ENCODE measurements at regions not wholly inside any gene's neighbourhood (a gene's known extent, or its start where the extent isn't known, plus 50 kb on each side); places are given as distances from the start of the nearest gene placed in this dataset.

- H3K27me3 ChIP-seq, result no peaks in the 10 kb centered on the region
- no peaks in the 10 kb centered on the region for H3K36me3 ChIP-seq (ENCODE audit: low read depth, missing control alignments)
- whole genome bisulfite sequencing, 2 donors, result 51 to 72% methylated on average over 11 of the region's 11 CpGs
- no peak overlapping the region for H3K27ac ChIP-seq
- peak; percentile 40 for DNase-seq
- H3K9me3 ChIP-seq, result no peaks in the 10 kb centered on the region
- TF ChIP-seq POLR2A (IDR thresholded peaks at IDR 0.05) (no peak), CTCF (IDR thresholded peaks at IDR 0.05) (no peak)
- H3K4me1 ChIP-seq, result no peaks in the 10 kb centered on the region
- intact Hi-C loops (cut with DNase I; ENCODE audit: low total_unique reads), result no loop called here
- no peak overlapping the region for H3K4me3 ChIP-seq
These were observed 191.8 kb downstream of the LPIN1 start for GRCh38 chr2:11938196-11938595.

GRCh38 chr2:11939523-11939922, 193.1 kb downstream of the LPIN1 start:
- intact Hi-C loops (cut with DNase I; ENCODE audit: low total_unique reads), result no loop called here
- 85 to 93% methylated on average over 2 of the region's 2 CpGs for WGBS, 2 donors
- DNase-seq, result no peak
- Histone ChIP-seq H3K27me3 (no peaks in the 10 kb centered on the region), H3K36me3 (ENCODE audit: low read depth, missing control alignments) (no peaks in the 10 kb centered on the region), H3K9me3 (no peaks in the 10 kb centered on the region), H3K4me3 (no peak overlapping the region), H3K4me1 (no peaks in the 10 kb centered on the region), H3K27ac (no peak overlapping the region)
- TF ChIP-seq CTCF (IDR thresholded peaks at IDR 0.05), result no peak
- TF ChIP-seq POLR2A (IDR thresholded peaks at IDR 0.05), result no peak

- Histone ChIP-seq H3K9me3 (no peaks in the 10 kb centered on the region), H3K4me1 (no peaks in the 10 kb centered on the region), H3K4me3 (no peak overlapping the region), H3K27me3 (no peaks in the 10 kb centered on the region), H3K27ac (no peak overlapping the region), H3K36me3 (ENCODE audit: low read depth, missing control alignments) (no peaks in the 10 kb centered on the region)
- WGBS, 2 donors, result 94 to 96% methylated on average over 3 of the region's 3 CpGs
- DNase-seq, result no peak
- intact Hi-C loops (cut with DNase I; ENCODE audit: low total_unique reads), result no loop called here
- no peak for TF ChIP-seq POLR2A (IDR thresholded peaks at IDR 0.05)
- no peak for TF ChIP-seq CTCF (IDR thresholded peaks at IDR 0.05)
These were observed 193.8 kb downstream of the LPIN1 start for GRCh38 chr2:11940121-11940743.

GRCh38 chr2:11940799-11941198, 194.4 kb downstream of the LPIN1 start:
- no peaks in the 10 kb centered on the region for H3K36me3 ChIP-seq (ENCODE audit: low read depth, missing control alignments)
- no peaks in the 10 kb centered on the region for H3K27me3 ChIP-seq
- no peak for TF ChIP-seq CTCF (IDR thresholded peaks at IDR 0.05)
- TF ChIP-seq POLR2A (IDR thresholded peaks at IDR 0.05), result no peak
- no peak overlapping the region for H3K4me3 ChIP-seq
- DNase-seq, result no peak
- intact Hi-C loops (cut with DNase I; ENCODE audit: low total_unique reads), result no loop called here
- H3K27ac ChIP-seq, result no peak overlapping the region
- H3K4me1 ChIP-seq, result no peaks in the 10 kb centered on the region
- H3K9me3 ChIP-seq, result no peaks in the 10 kb centered on the region
- WGBS, 2 donors, result 88 to 92% methylated on average over 4 of the region's 4 CpGs
